B cell (primary cell): ENCODE measurements at regions not wholly inside any gene's neighbourhood (a gene's known extent, or its start where the extent isn't known, plus 50 kb on each side); places are given as distances from the start of the nearest gene placed in this dataset.

Source experiments
- CTCF ChIP-seq: fragments of 200-600 bp; IDR thresholded peaks from one replicate; pipeline ENCODE4 v1.8.0; 2022; ENCODE audit warnings: antibody characterized with exemption, mild to moderate bottlenecking
- EZH2 ChIP-seq: IDR thresholded peaks from 2 replicates; pipeline ENCODE4 v1.6.1; 2012; ENCODE audit warnings: borderline replicate concordance, low read depth, mild to moderate bottlenecking, moderate library complexity, low read length; ENCODE audit not compliant: insufficient read depth, poor library complexity, severe bottlenecking

- TF ChIP-seq CTCF (no peak), EZH2 (no peak)
Observed at GRCh38 chr4:116016201-116016600, 902.8 kb upstream of the NDST4 start.
